ENCODE measurements at regions not wholly inside any gene's neighbourhood (a gene's known extent, or its start where the extent isn't known, plus 50 kb on each side); places are given as distances from the start of the nearest gene placed in this dataset.

DNA sequence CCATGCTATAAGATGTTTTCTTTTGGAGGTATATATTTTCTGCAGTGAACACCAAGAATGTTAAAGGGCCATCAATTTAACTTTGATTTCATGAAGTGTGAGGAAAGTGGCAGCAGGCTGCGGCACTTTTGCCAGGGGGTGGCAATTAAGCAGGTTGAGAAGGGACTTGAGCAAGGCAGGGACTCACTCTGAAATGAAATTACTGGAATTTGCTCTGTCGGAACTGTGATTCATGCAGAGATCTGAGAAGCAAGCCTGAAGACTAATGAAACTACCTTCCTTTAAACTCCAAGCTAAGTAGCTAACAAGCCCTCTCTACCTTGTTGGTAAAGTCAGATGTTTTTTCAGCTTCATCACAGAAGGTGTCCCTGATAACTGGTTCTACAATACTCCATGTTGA, 441.6 kb downstream of the SIPA1L2 start:
- Histone ChIP-seq H4K20me1 (replicated peaks in 1 of 2; ENCODE audit: control insufficient read depth in 1 of 2, insufficient read depth in 2 of 2, low read length in 2 of 2) (peaks cover 0 to 2% of the 10 kb centered on the region in 2 experiments), H3K14ac (ENCODE audit: insufficient read length) (no peak overlapping the region), H4K8ac (ENCODE audit: extremely low read depth, insufficient read depth, low read length) (no peak overlapping the region), H3K4ac (replicated peaks; ENCODE audit: insufficient read length, low read depth, low read length) (no peak overlapping the region), H3K4me3 (ENCODE audit: extremely low read depth in 1 of 4, insufficient read depth in 2 of 4, low read depth in 3 of 4, low read length in 4 of 4) (no peak overlapping the region), H3K79me2 (ENCODE audit: control insufficient read depth in 1 of 2, insufficient read depth in 2 of 2, low read length in 2 of 2) (no peaks in the 10 kb centered on the region), H2BK5ac (ENCODE audit: low read depth, low read length) (no peak overlapping the region), H2BK15ac (ENCODE audit: low read length) (no peak overlapping the region), H3K23me2 (ENCODE audit: low read depth, low read length) (no peaks in the 10 kb centered on the region), H3K79me1 (ENCODE audit: low read depth, low read length) (no peaks in the 10 kb centered on the region; the same call in 1 of the 2 replicates), H2BK120ac (replicated peaks; ENCODE audit: low read depth, low read length) (no peak overlapping the region), H3K27me3 (replicated peaks in 1 of 4; ENCODE audit: control insufficient read depth in 3 of 4, extremely low read depth in 1 of 4, insufficient read depth in 3 of 4, low read length in 3 of 4) (no peaks in the 10 kb centered on the region; a peak in 1 of 7 replicates), H2BK20ac (ENCODE audit: low read length) (no peak overlapping the region), H2AK5ac (ENCODE audit: low read depth, low read length) (no peak overlapping the region), H2AFZ (ENCODE audit: low read length) (no peak overlapping the region), H3K9ac (replicated peaks in 1 of 4; ENCODE audit: extremely low read depth in 1 of 4, low read depth in 3 of 4, low read length in 3 of 4) (no peak overlapping the region), H2BK12ac (ENCODE audit: low read depth, low read length) (no peak overlapping the region), H3K4me1 (replicated peaks in 1 of 4; ENCODE audit: control insufficient read depth in 3 of 4, insufficient read depth in 4 of 4, low read length in 3 of 4) (peaks cover 0 to 5% (median 0%) of the 10 kb centered on the region in 4 experiments; a peak in 2 of 7 replicates), H4K5ac (ENCODE audit: insufficient read length, low read depth, low read length) (no peak overlapping the region), H3K23ac (ENCODE audit: insufficient read length) (no peak overlapping the region), H3K56ac (replicated peaks; ENCODE audit: insufficient read length, low read depth, low read length) (no peak overlapping the region), H3K9me3 (ENCODE audit: insufficient read depth in 2 of 2, low read depth in 1 of 2, low read length in 1 of 2) (no peaks in the 10 kb centered on the region), H3K27ac (ENCODE audit: low read depth, low read length) (no peak overlapping the region), H3K18ac (ENCODE audit: extremely low read depth, low read length) (no peak overlapping the region), H3K36me3 (ENCODE audit: control insufficient read depth in 2 of 4, insufficient read depth in 4 of 4, low read length in 3 of 4) (peaks cover 0 to 10% (median 8%) of the 10 kb centered on the region in 4 experiments; a peak in 6 of 8 replicates), H4K91ac (replicated peaks; ENCODE audit: insufficient read length, low read length) (no peak overlapping the region), H3K4me2 (ENCODE audit: insufficient read depth in 1 of 2, low read depth in 2 of 2, low read length in 2 of 2) (no peak overlapping the region)
- FAIRE-seq (no peak), DNase-seq (ENCODE audit: low read depth in 1 of 2, low spot score in 2 of 2) (peak in 1 of 2 experiments; percentile 17)
- WGBS, 2 experiments (ENCODE audit: extremely low coverage in 1 of 2, insufficient coverage in 1 of 2, insufficient read length in 1 of 2, insufficient replicate concordance in 2 of 2, low coverage in 1 of 2, low lambda C conversion rate in 2 of 2, missing lambda C conversion rate in 1 of 2): 96% methylated on average over 2 of the region's 2 CpGs; no CpG with 5 or more reads in 1 of the 2 experiments
- TF ChIP-seq SIRT6 (IDR thresholded peaks at IDR 0.05; ENCODE audit: low read length): no peak
- POLR2A ChIA-PET (ENCODE audit: partially characterized antibody): interaction anchor here (0.8 to 1.0 kb wide), 2 partner anchors 9 to 18 kb away, joined by 3 read pairs; no protein-coding TSS in a partner anchor
- CTCF ChIA-PET (ENCODE audit: partially characterized antibody): interaction anchor here (0.6 to 1.4 kb wide), 2 partner anchors 24 to 323 kb away, joined by 3 to 5 read pairs; no protein-coding TSS in a partner anchor

Data from H1 (cell line).